ENCODE measurements at regions not wholly inside any gene's neighbourhood (a gene's known extent, or its start where the extent isn't known, plus 50 kb on each side); places are given as distances from the start of the nearest gene placed in this dataset.

- Histone ChIP-seq H3K4me2 (ENCODE audit: low read length) (no peak overlapping the region), H3K36me3 (ENCODE audit: insufficient read depth, low read length) (no peaks in the 10 kb centered on the region), H3K4me3 (ENCODE audit: low read depth, low read length, poor library complexity, severe bottlenecking) (no peak overlapping the region), H3K4me1 (ENCODE audit: insufficient read depth, low read length, poor library complexity, severe bottlenecking) (no peaks in the 10 kb centered on the region), H3K9me3 (ENCODE audit: low read length) (no peaks in the 10 kb centered on the region), H3K79me2 (ENCODE audit: insufficient read depth, low read depth, low read length) (no peaks in the 10 kb centered on the region), H4K20me1 (ENCODE audit: insufficient read depth, low read length) (no peaks in the 10 kb centered on the region), H3K27ac (ENCODE audit: low read depth, low read length, poor library complexity, severe bottlenecking) (no peak overlapping the region), H3K9me2 (ENCODE audit: insufficient read depth, low read length) (no peaks in the 10 kb centered on the region), H2AFZ (ENCODE audit: low read length) (no peak overlapping the region)
- TF ChIP-seq EZH2phosphoT487 (IDR thresholded peaks at IDR 0.05; ENCODE audit: borderline replicate concordance, low read depth, low read length), result no peak
- TF ChIP-seq, protein P1, sequence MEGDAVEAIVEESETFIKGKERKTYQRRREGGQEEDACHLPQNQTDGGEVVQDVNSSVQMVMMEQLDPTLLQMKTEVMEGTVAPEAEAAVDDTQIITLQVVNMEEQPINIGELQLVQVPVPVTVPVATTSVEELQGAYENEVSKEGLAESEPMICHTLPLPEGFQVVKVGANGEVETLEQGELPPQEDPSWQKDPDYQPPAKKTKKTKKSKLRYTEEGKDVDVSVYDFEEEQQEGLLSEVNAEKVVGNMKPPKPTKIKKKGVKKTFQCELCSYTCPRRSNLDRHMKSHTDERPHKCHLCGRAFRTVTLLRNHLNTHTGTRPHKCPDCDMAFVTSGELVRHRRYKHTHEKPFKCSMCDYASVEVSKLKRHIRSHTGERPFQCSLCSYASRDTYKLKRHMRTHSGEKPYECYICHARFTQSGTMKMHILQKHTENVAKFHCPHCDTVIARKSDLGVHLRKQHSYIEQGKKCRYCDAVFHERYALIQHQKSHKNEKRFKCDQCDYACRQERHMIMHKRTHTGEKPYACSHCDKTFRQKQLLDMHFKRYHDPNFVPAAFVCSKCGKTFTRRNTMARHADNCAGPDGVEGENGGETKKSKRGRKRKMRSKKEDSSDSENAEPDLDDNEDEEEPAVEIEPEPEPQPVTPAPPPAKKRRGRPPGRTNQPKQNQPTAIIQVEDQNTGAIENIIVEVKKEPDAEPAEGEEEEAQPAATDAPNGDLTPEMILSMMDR (conservative IDR thresholded peaks at IDR 0.05; ENCODE audit: low read length), result no peak
- intact Hi-C loops (cut with micrococcal nuclease; ENCODE audit: unreplicated experiment), result no loop called here
- DNase-seq (ENCODE audit: low spot score), result no peak
- ChIA-PET CTCF (ENCODE audit: unreplicated experiment) (no interaction called here), POLR2A (interaction anchor here (2.4 kb wide), 1 partner anchor 13 kb away, joined by 5 read pairs; no protein-coding TSS in a partner anchor)
- BruUV-seq (replicated peaks), result no TSS peak
Measured at GRCh38 chr11:26202754-26203153, 129.2 kb upstream of the ANO3 start.

- intact Hi-C loops (cut with micrococcal nuclease; ENCODE audit: unreplicated experiment), result no loop called here
- POLR2A ChIA-PET, result interaction anchor here (1.1 kb wide), 1 partner anchor 11 kb away, joined by 4 read pairs; no protein-coding TSS in a partner anchor
- TF ChIP-seq EZH2phosphoT487 (IDR thresholded peaks at IDR 0.05; ENCODE audit: borderline replicate concordance, low read depth, low read length), result no peak
- TF ChIP-seq, protein P1 (conservative IDR thresholded peaks at IDR 0.05; ENCODE audit: low read length), result no peak
Measured at GRCh38 chr11:26204101-26204500, 127.8 kb upstream of the ANO3 start.

GRCh38 chr11:26204839-26205238 is 127.1 kb upstream of the ANO3 start:
- ChIA-PET CTCF (ENCODE audit: unreplicated experiment) (no interaction called here), POLR2A (interaction anchor here (1.1 kb wide), 2 partner anchors 8 to 10 kb away, joined by 3 to 4 read pairs; no protein-coding TSS in a partner anchor)

More at GRCh38 chr11:26204101-26204500, 127.8 kb upstream of the ANO3 start:
- Histone ChIP-seq H3K9me2 (ENCODE audit: insufficient read depth, low read length) (no peaks in the 10 kb centered on the region), H3K27ac (ENCODE audit: low read depth, low read length, poor library complexity, severe bottlenecking) (no peak overlapping the region), H3K4me1 (ENCODE audit: insufficient read depth, low read length, poor library complexity, severe bottlenecking) (no peaks in the 10 kb centered on the region), H3K4me3 (ENCODE audit: low read depth, low read length, poor library complexity, severe bottlenecking) (no peak overlapping the region), H3K4me2 (ENCODE audit: low read length) (no peak overlapping the region), H3K79me2 (ENCODE audit: insufficient read depth, low read depth, low read length) (no peaks in the 10 kb centered on the region), H3K9me3 (ENCODE audit: low read length) (no peaks in the 10 kb centered on the region), H3K36me3 (ENCODE audit: insufficient read depth, low read length) (no peaks in the 10 kb centered on the region), H4K20me1 (ENCODE audit: insufficient read depth, low read length) (no peaks in the 10 kb centered on the region), H2AFZ (ENCODE audit: low read length) (no peak overlapping the region)
- CTCF ChIA-PET (ENCODE audit: unreplicated experiment), result no interaction called here
- no peak for DNase-seq (ENCODE audit: low spot score)
- BruUV-seq (replicated peaks), result no TSS peak

More at GRCh38 chr11:26204839-26205238, 127.1 kb upstream of the ANO3 start:
- Histone ChIP-seq H2AFZ (ENCODE audit: low read length) (no peak overlapping the region), H3K4me3 (ENCODE audit: low read depth, low read length, poor library complexity, severe bottlenecking) (no peak overlapping the region), H3K79me2 (ENCODE audit: insufficient read depth, low read depth, low read length) (no peaks in the 10 kb centered on the region), H3K4me2 (ENCODE audit: low read length) (no peak overlapping the region), H4K20me1 (ENCODE audit: insufficient read depth, low read length) (no peaks in the 10 kb centered on the region), H3K36me3 (ENCODE audit: insufficient read depth, low read length) (no peaks in the 10 kb centered on the region), H3K27ac (ENCODE audit: low read depth, low read length, poor library complexity, severe bottlenecking) (no peak overlapping the region), H3K9me3 (ENCODE audit: low read length) (no peaks in the 10 kb centered on the region), H3K9me2 (ENCODE audit: insufficient read depth, low read length) (no peaks in the 10 kb centered on the region), H3K4me1 (ENCODE audit: insufficient read depth, low read length, poor library complexity, severe bottlenecking) (no peaks in the 10 kb centered on the region)
- intact Hi-C loops (cut with micrococcal nuclease; ENCODE audit: unreplicated experiment), result no loop called here
- no peak for TF ChIP-seq EZH2phosphoT487 (IDR thresholded peaks at IDR 0.05; ENCODE audit: borderline replicate concordance, low read depth, low read length)
- TF ChIP-seq, protein P1 (conservative IDR thresholded peaks at IDR 0.05; ENCODE audit: low read length), result no peak
- no peak for DNase-seq (ENCODE audit: low spot score)
- no TSS peak for BruUV-seq (replicated peaks)
